H1 (cell line): ENCODE measurements at regions not wholly inside any gene's neighbourhood (a gene's known extent, or its start where the extent isn't known, plus 50 kb on each side); places are given as distances from the start of the nearest gene placed in this dataset.

Experiments
- CTCF ChIP-seq, 3 experiments: IDR thresholded peaks; 1 replicate in 2 of 3; 2 replicates in 1 of 3; pipeline versions ENCODE4 v1.5.1 to v1.6.1; 2011; ENCODE audit warnings: low read length in 3 of 3, mild to moderate bottlenecking in 3 of 3, inconsistent platforms in 2 of 3, low read depth in 1 of 3, moderate library complexity in 1 of 3; ENCODE audit not compliant: insufficient read depth in 1 of 3; ENCODE audit errors: control extremely low read depth in 1 of 3
- EP300 ChIP-seq, 2 experiments: IDR thresholded peaks; 1 replicate in 1 of 2; 2 replicates in 1 of 2; pipeline ENCODE4 v1.6.1; 2011 to 2012; ENCODE audit warnings: low read depth in 2 of 2, low read length in 2 of 2, mild to moderate bottlenecking in 2 of 2, borderline replicate concordance in 1 of 2, inconsistent platforms in 1 of 2, moderate library complexity in 1 of 2
- POLR2A ChIP-seq, 2 experiments: IDR thresholded peaks; 1 replicate in 1 of 2; 2 replicates in 1 of 2; pipeline ENCODE4 v1.6.1; 2011; ENCODE audit warnings: low read depth in 2 of 2, low read length in 2 of 2, mild to moderate bottlenecking in 2 of 2; ENCODE audit errors: control extremely low read depth in 1 of 2
- POLR2AphosphoS5 ChIP-seq: IDR thresholded peaks from 2 replicates; pipeline ENCODE4 v1.6.1; 2011; ENCODE audit warnings: low read depth, low read length
- RXRA ChIP-seq: IDR thresholded peaks from 2 replicates; pipeline ENCODE4 v1.6.1; 2011; ENCODE audit warnings: low read depth, mild to moderate bottlenecking, low read length, moderate library complexity; ENCODE audit not compliant: insufficient read depth
- SAP30 ChIP-seq: fragments of 300-600 bp; sonication (generic); IDR thresholded peaks from 2 replicates; pipeline ENCODE4 v1.7.1; 2012; ENCODE audit warnings: low read length, moderate library complexity, mild to moderate bottlenecking, inconsistent platforms; ENCODE audit not compliant: insufficient read depth, insufficient replicate concordance
- SRF ChIP-seq: IDR thresholded peaks from 2 replicates; pipeline ENCODE4 v1.6.1; 2011; ENCODE audit warnings: mild to moderate bottlenecking, low read depth, low read length, moderate library complexity

- TF ChIP-seq CTCF (IDR thresholded peaks at IDR 0.05; ENCODE audit: control extremely low read depth in 1 of 3, insufficient read depth in 1 of 3, low read depth in 1 of 3, low read length in 3 of 3) (no peak), SAP30 (no peak), POLR2AphosphoS5 (no peak), RXRA (no peak), POLR2A (IDR thresholded peaks at IDR 0.05; ENCODE audit: control extremely low read depth in 1 of 2, low read depth in 2 of 2, low read length in 2 of 2) (no peak), SRF (no peak), EP300 (IDR thresholded peaks at IDR 0.05; ENCODE audit: borderline replicate concordance in 1 of 2, low read depth in 2 of 2, low read length in 2 of 2) (no peak)
These were observed 1668.9 kb upstream of the MIR17HG start for GRCh38 chr13:89678466-89679121.
